Hepatocyte (in vitro differentiated cells): ENCODE measurements at regions not wholly inside any gene's neighbourhood (a gene's known extent, or its start where the extent isn't known, plus 50 kb on each side); places are given as distances from the start of the nearest gene placed in this dataset.

Source experiments
- DNase-seq: peaks from one replicate; pipeline ENCODE4 v3.0.0-alpha.2; 2016; ENCODE audit warnings: low spot score
- H2AFZ ChIP-seq: fragments of 200-600 bp; sonication (generic); 2 replicates; pipeline ENCODE4 v1.6.0; 2016; ENCODE audit warnings: antibody characterized with exemption, mild to moderate bottlenecking
- H3K27ac ChIP-seq: fragments of 200-600 bp; sonication (generic); 2 replicates; pipeline ENCODE4 v1.5.1; 2016; ENCODE audit warnings: mild to moderate bottlenecking
- H3K27me3 ChIP-seq: fragments of 200-600 bp; sonication (generic); 2 replicates; pipeline ENCODE4 v1.6.1; 2016
- H3K36me3 ChIP-seq: fragments of 200-600 bp; sonication (generic); replicated peaks from 2 replicates; pipeline ENCODE4 v1.5.1; 2016; ENCODE audit warnings: low read depth; ENCODE audit not compliant: insufficient read depth
- H3K4me1 ChIP-seq: fragments of 200-600 bp; sonication (generic); 2 replicates; pipeline ENCODE4 v1.5.1; 2016; ENCODE audit warnings: mild to moderate bottlenecking, moderate library complexity; ENCODE audit not compliant: insufficient read depth
- H3K4me2 ChIP-seq: fragments of 200-600 bp; sonication (generic); 2 replicates; pipeline ENCODE4 v1.6.0; 2016
- H3K4me3 ChIP-seq: fragments of 200-600 bp; sonication (generic); 2 replicates; pipeline ENCODE4 v1.5.1; 2016; ENCODE audit warnings: mild to moderate bottlenecking
- H3K79me2 ChIP-seq: fragments of 200-600 bp; sonication (generic); 2 replicates; pipeline ENCODE4 v1.6.0; 2017; ENCODE audit warnings: mild to moderate bottlenecking
- H3K9me2 ChIP-seq: fragments of 200-600 bp; sonication (generic); replicated peaks from 2 replicates; pipeline ENCODE4 v1.6.0; 2017; ENCODE audit warnings: mild to moderate bottlenecking; ENCODE audit not compliant: insufficient read depth
- H3K9me3 ChIP-seq: fragments of 200-600 bp; sonication (generic); 2 replicates; pipeline ENCODE4 v1.5.1; 2016; ENCODE audit warnings: low read depth, mild to moderate bottlenecking
- H4K20me1 ChIP-seq: fragments of 200-600 bp; sonication (generic); 2 replicates; pipeline ENCODE4 v1.6.0; 2016; ENCODE audit warnings: mild to moderate bottlenecking; ENCODE audit not compliant: insufficient read depth, poor library complexity, severe bottlenecking
- EZH2 ChIP-seq: fragments of 200-600 bp; sonication (generic); IDR thresholded peaks from 2 replicates; pipeline ENCODE4 v1.6.1; 2016; ENCODE audit warnings: antibody characterized with exemption, mild to moderate bottlenecking, borderline replicate concordance
- EZH2phosphoT487 ChIP-seq: fragments of 200-600 bp; sonication (generic); IDR thresholded peaks from one replicate; pipeline ENCODE4 v1.6.1; 2018; ENCODE audit warnings: antibody characterized with exemption, mild to moderate bottlenecking, low read depth, moderate library complexity; ENCODE audit not compliant: unreplicated experiment, severe bottlenecking
- WGBS: methylation state at CpG from one replicate; pipeline ENCODE4 v1.1.6; 2016; ENCODE audit warnings: low lambda C conversion rate; ENCODE audit errors: missing lambda C conversion rate; 5-methylcytosine and 5-hydroxymethylcytosine counted together
- TF ChIP-seq, protein P1 (sequence below): fragments of 200-600 bp; sonication (generic); IDR thresholded peaks from 2 replicates; pipeline ENCODE4 v1.5.1; 2016; ENCODE audit warnings: antibody characterized with exemption, mild to moderate bottlenecking; ENCODE audit not compliant: poor library complexity

GRCh38 chr5:116834796-116835515, 260.3 kb upstream of the SEMA6A start:
- Histone ChIP-seq H3K9me2 (no peaks in the 10 kb centered on the region), H3K4me1 (peaks cover 7% of the 10 kb centered on the region), H3K4me2 (no peak overlapping the region), H3K36me3 (no peaks in the 10 kb centered on the region), H3K4me3 (no peak overlapping the region), H3K27me3 (no peaks in the 10 kb centered on the region), H4K20me1 (no peaks in the 10 kb centered on the region), H2AFZ (no peak overlapping the region), H3K9me3 (no peaks in the 10 kb centered on the region), H3K27ac (no peak overlapping the region), H3K79me2 (no peaks in the 10 kb centered on the region)
- WGBS: 48% methylated on average over 2 of the region's 2 CpGs
- TF ChIP-seq, protein P1, sequence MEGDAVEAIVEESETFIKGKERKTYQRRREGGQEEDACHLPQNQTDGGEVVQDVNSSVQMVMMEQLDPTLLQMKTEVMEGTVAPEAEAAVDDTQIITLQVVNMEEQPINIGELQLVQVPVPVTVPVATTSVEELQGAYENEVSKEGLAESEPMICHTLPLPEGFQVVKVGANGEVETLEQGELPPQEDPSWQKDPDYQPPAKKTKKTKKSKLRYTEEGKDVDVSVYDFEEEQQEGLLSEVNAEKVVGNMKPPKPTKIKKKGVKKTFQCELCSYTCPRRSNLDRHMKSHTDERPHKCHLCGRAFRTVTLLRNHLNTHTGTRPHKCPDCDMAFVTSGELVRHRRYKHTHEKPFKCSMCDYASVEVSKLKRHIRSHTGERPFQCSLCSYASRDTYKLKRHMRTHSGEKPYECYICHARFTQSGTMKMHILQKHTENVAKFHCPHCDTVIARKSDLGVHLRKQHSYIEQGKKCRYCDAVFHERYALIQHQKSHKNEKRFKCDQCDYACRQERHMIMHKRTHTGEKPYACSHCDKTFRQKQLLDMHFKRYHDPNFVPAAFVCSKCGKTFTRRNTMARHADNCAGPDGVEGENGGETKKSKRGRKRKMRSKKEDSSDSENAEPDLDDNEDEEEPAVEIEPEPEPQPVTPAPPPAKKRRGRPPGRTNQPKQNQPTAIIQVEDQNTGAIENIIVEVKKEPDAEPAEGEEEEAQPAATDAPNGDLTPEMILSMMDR: no peak
- no peak for TF ChIP-seq EZH2phosphoT487
- no peak for TF ChIP-seq EZH2
- no peak for DNase-seq

GRCh38 chr5:116830079-116830478, 255.5 kb upstream of the SEMA6A start:
- TF ChIP-seq EZH2: no peak
- TF ChIP-seq, protein P1: no peak
- no peak for TF ChIP-seq EZH2phosphoT487
- no peaks in the 10 kb centered on the region for H4K20me1 ChIP-seq
- no peaks in the 10 kb centered on the region for H3K27me3 ChIP-seq
- H3K27ac ChIP-seq: no peak overlapping the region
- H2AFZ ChIP-seq: no peak overlapping the region
- no peak overlapping the region for H3K4me2 ChIP-seq
- H3K9me3 ChIP-seq: no peaks in the 10 kb centered on the region
- no peaks in the 10 kb centered on the region for H3K36me3 ChIP-seq
- no peak for DNase-seq
- no peak overlapping the region for H3K4me3 ChIP-seq
- no peaks in the 10 kb centered on the region for H3K4me1 ChIP-seq
- no peaks in the 10 kb centered on the region for H3K79me2 ChIP-seq
- no peaks in the 10 kb centered on the region for H3K9me2 ChIP-seq
- 92% methylated on average over 4 of the region's 4 CpGs for WGBS

DNA sequence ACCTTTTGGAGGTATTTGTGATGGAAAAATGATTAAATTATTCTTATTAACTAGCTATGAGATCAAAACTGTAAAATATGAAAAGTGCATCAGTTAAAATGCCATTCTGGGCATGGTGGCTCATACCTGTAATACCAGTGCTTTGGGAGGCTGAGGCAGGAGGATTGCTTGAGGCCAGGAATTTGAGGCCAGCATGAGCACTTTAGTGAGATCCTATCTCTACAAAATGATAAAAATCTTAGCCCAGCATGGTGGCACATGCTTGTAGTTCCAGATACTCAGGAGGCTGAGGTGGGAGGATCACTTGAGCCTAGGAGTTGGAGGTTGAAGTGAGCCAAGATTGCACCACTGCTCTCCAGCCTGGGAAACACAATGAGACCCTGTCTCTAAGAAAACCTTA, 252.5 kb upstream of the SEMA6A start:
- no peak overlapping the region for H3K27ac ChIP-seq

More for the DNA sequence above, 252.5 kb upstream of the SEMA6A start:
- H3K9me2 ChIP-seq: no peaks in the 10 kb centered on the region
- no peak for DNase-seq
- H3K9me3 ChIP-seq: no peaks in the 10 kb centered on the region
- H3K4me3 ChIP-seq: no peak overlapping the region
- H3K36me3 ChIP-seq: no peaks in the 10 kb centered on the region
- no peak overlapping the region for H2AFZ ChIP-seq
- no peaks in the 10 kb centered on the region for H3K79me2 ChIP-seq
- no peaks in the 10 kb centered on the region for H3K27me3 ChIP-seq
- TF ChIP-seq, protein P1: no peak
- TF ChIP-seq EZH2: no peak
- TF ChIP-seq EZH2phosphoT487: no peak
- H3K4me1 ChIP-seq: no peaks in the 10 kb centered on the region
- H3K4me2 ChIP-seq: no peak overlapping the region
- no peaks in the 10 kb centered on the region for H4K20me1 ChIP-seq
